ENCODE measurements at regions not wholly inside any gene's neighbourhood (a gene's known extent, or its start where the extent isn't known, plus 50 kb on each side); places are given as distances from the start of the nearest gene placed in this dataset.

- Histone ChIP-seq H3K9ac (no peak overlapping the region), H3K79me2 (ENCODE audit: insufficient read depth) (no peaks in the 10 kb centered on the region), H3K4me2 (ENCODE audit: unreplicated experiment) (no peak overlapping the region), H3K27ac (no peak overlapping the region), H4K20me1 (ENCODE audit: insufficient read depth) (no peaks in the 10 kb centered on the region), H3F3A (ENCODE audit: insufficient read depth) (no peaks in the 10 kb centered on the region), H3K4me3 (no peak overlapping the region), H2AFZ (no peak overlapping the region), H3K36me3 (ENCODE audit: low read depth) (no peaks in the 10 kb centered on the region), H3K27me3 (replicated peaks; ENCODE audit: insufficient read depth) (no peaks in the 10 kb centered on the region; the same call in 1 of the 2 replicates), H3K9me2 (ENCODE audit: insufficient read depth) (no peaks in the 10 kb centered on the region), H3K4me1 (ENCODE audit: insufficient read depth) (no peaks in the 10 kb centered on the region), H3K9me3 (ENCODE audit: low read depth) (no peaks in the 10 kb centered on the region)
- no peak for DNase-seq
- TF ChIP-seq EZH2 (IDR thresholded peaks at IDR 0.05; ENCODE audit: insufficient read depth, poor library complexity, severe bottlenecking) (no peak), EZH2phosphoT487 (IDR thresholded peaks at IDR 0.05; ENCODE audit: insufficient read depth, low read depth) (no peak)
- in situ Hi-C loops (cut with MboI): no loop called here
- WGBS, 2 experiments (ENCODE audit: low coverage in 1 of 2, low lambda C conversion rate in 2 of 2, missing lambda C conversion rate in 2 of 2): 37 to 38% methylated on average over 2 of the region's 2 CpGs
These were observed 154.4 kb downstream of the PTPN11 start for GRCh38 chr12:112573141-112573540.

- WGBS, 2 experiments (ENCODE audit: low coverage in 1 of 2, low lambda C conversion rate in 2 of 2, missing lambda C conversion rate in 2 of 2): 4 to 6% methylated on average over 19 to 35 of the region's 42 CpGs
These were observed 156.3 kb downstream of the PTPN11 start for GRCh38 chr12:112574896-112575558.

GRCh38 chr12:112575559-112576067 is 156.9 kb downstream of the PTPN11 start:
- WGBS, 2 experiments (ENCODE audit: low coverage in 1 of 2, low lambda C conversion rate in 2 of 2, missing lambda C conversion rate in 2 of 2): 24 to 29% methylated on average over 19 to 20 of the region's 22 CpGs
- Histone ChIP-seq H2AFZ (no peak overlapping the region), H3K9me2 (ENCODE audit: insufficient read depth) (no peaks in the 10 kb centered on the region), H3K27me3 (replicated peaks; ENCODE audit: insufficient read depth) (no peaks in the 10 kb centered on the region; the same call in 1 of the 2 replicates), H3K9me3 (ENCODE audit: low read depth) (no peaks in the 10 kb centered on the region), H3K4me1 (ENCODE audit: insufficient read depth) (no peaks in the 10 kb centered on the region), H3F3A (ENCODE audit: insufficient read depth) (no peaks in the 10 kb centered on the region), H3K4me2 (ENCODE audit: unreplicated experiment) (no peak overlapping the region), H4K20me1 (ENCODE audit: insufficient read depth) (no peaks in the 10 kb centered on the region), H3K9ac (no peak overlapping the region), H3K4me3 (no peak overlapping the region), H3K27ac (no peak overlapping the region), H3K79me2 (ENCODE audit: insufficient read depth) (no peaks in the 10 kb centered on the region), H3K36me3 (ENCODE audit: low read depth) (no peaks in the 10 kb centered on the region)
- DNase-seq: no peak
- TF ChIP-seq EZH2 (IDR thresholded peaks at IDR 0.05; ENCODE audit: insufficient read depth, poor library complexity, severe bottlenecking): no peak
- TF ChIP-seq EZH2phosphoT487 (IDR thresholded peaks at IDR 0.05; ENCODE audit: insufficient read depth, low read depth): no peak
- in situ Hi-C loops (cut with MboI): no loop called here

More at GRCh38 chr12:112574896-112575558, 156.3 kb downstream of the PTPN11 start:
- Histone ChIP-seq H3K4me1 (ENCODE audit: insufficient read depth) (no peaks in the 10 kb centered on the region), H3K79me2 (ENCODE audit: insufficient read depth) (no peaks in the 10 kb centered on the region), H3K4me2 (ENCODE audit: unreplicated experiment) (no peak overlapping the region), H3K27me3 (replicated peaks; ENCODE audit: insufficient read depth) (no peaks in the 10 kb centered on the region; the same call in 1 of the 2 replicates), H3K4me3 (no peak overlapping the region), H3K36me3 (ENCODE audit: low read depth) (no peaks in the 10 kb centered on the region), H2AFZ (no peak overlapping the region), H3K27ac (no peak overlapping the region), H3K9me2 (ENCODE audit: insufficient read depth) (no peaks in the 10 kb centered on the region), H3F3A (ENCODE audit: insufficient read depth) (no peaks in the 10 kb centered on the region), H3K9ac (no peak overlapping the region), H3K9me3 (ENCODE audit: low read depth) (no peaks in the 10 kb centered on the region), H4K20me1 (ENCODE audit: insufficient read depth) (no peaks in the 10 kb centered on the region)
- DNase-seq: no peak
- in situ Hi-C loops (cut with MboI): no loop called here
- TF ChIP-seq EZH2 (IDR thresholded peaks at IDR 0.05; ENCODE audit: insufficient read depth, poor library complexity, severe bottlenecking): no peak
- TF ChIP-seq EZH2phosphoT487 (IDR thresholded peaks at IDR 0.05; ENCODE audit: insufficient read depth, low read depth): no peak

- 26 to 42% methylated on average over 4 of the region's 4 CpGs for WGBS, 2 experiments (ENCODE audit: low coverage in 1 of 2, low lambda C conversion rate in 2 of 2, missing lambda C conversion rate in 2 of 2)
- TF ChIP-seq EZH2 (IDR thresholded peaks at IDR 0.05; ENCODE audit: insufficient read depth, poor library complexity, severe bottlenecking): no peak
- TF ChIP-seq EZH2phosphoT487 (IDR thresholded peaks at IDR 0.05; ENCODE audit: insufficient read depth, low read depth): no peak
- in situ Hi-C loops (cut with MboI): no loop called here
These were observed 159.0 kb downstream of the PTPN11 start for GRCh38 chr12:112577473-112578329.

More at GRCh38 chr12:112577473-112578329, 159.0 kb downstream of the PTPN11 start:
- Histone ChIP-seq H4K20me1 (ENCODE audit: insufficient read depth) (no peaks in the 10 kb centered on the region), H3K4me2 (ENCODE audit: unreplicated experiment) (no peak overlapping the region), H3K79me2 (ENCODE audit: insufficient read depth) (no peaks in the 10 kb centered on the region), H3K9me3 (ENCODE audit: low read depth) (no peaks in the 10 kb centered on the region), H3K4me3 (no peak overlapping the region), H3F3A (ENCODE audit: insufficient read depth) (no peaks in the 10 kb centered on the region), H3K9ac (no peak overlapping the region), H3K9me2 (ENCODE audit: insufficient read depth) (no peaks in the 10 kb centered on the region), H3K27ac (no peak overlapping the region), H3K4me1 (ENCODE audit: insufficient read depth) (no peaks in the 10 kb centered on the region), H2AFZ (no peak overlapping the region), H3K36me3 (ENCODE audit: low read depth) (no peaks in the 10 kb centered on the region), H3K27me3 (replicated peaks; ENCODE audit: insufficient read depth) (no peaks in the 10 kb centered on the region; the same call in 1 of the 2 replicates)
- no peak for DNase-seq
